ENCODE measurements at regions not wholly inside any gene's neighbourhood (a gene's known extent, or its start where the extent isn't known, plus 50 kb on each side); places are given as distances from the start of the nearest gene placed in this dataset.

- no peak for TF ChIP-seq SMC3 (IDR thresholded peaks at IDR 0.05; ENCODE audit: low read depth, low read length)
These were observed 587.8 kb upstream of the JAG1 start (continued) for GRCh38 chr20:11261533-11262000.

DNA sequence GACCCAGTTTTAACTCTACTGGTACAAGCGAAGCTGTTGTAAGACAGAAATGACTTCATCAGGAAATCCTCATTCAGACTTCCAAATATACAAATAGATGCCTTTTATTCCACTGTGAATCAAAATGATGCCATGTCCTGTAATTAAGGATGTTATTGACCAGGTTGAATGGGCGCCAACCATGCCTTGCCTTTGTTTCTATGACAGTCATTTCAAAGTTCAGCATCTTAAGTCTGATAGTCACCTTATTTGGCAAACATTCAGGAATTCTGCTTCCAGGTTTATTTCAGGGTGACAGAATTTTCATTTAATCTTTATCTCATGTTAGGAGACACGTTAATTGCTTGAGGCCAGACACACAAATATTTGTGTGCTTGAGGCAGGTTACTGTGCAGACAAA is 592.8 kb upstream of the JAG1 start:
- Histone ChIP-seq H3K4me2 (ENCODE audit: low read depth, low read length) (no peak overlapping the region), H3K4me3 (ENCODE audit: insufficient read depth, low read depth, low read length) (no peak overlapping the region), H3K9me3 (ENCODE audit: control insufficient read depth, insufficient read depth, low read length) (no peaks in the 10 kb centered on the region), H3K4me1 (ENCODE audit: control insufficient read depth, insufficient read depth, low read length) (peaks cover 8% of the 10 kb centered on the region), H4K8ac (ENCODE audit: low read depth in 2 of 2, low read length in 2 of 2) (peak overlapping the region in 1 of 2 experiments; percentile 67; a peak in 2 of 4 replicates), H3K4ac (ENCODE audit: low read depth, low read length) (peak overlapping the region; percentile 58; the same call in 1 of the 2 replicates), H2AK5ac (ENCODE audit: low read depth, low read length) (peak overlapping the region; percentile 94), H2BK5ac (ENCODE audit: low read depth, low read length, poor library complexity, severe bottlenecking) (peak overlapping the region; percentile 47), H3K9ac (ENCODE audit: low read depth, low read length) (no peak overlapping the region), H4K5ac (ENCODE audit: low read depth, low read length) (no peak overlapping the region), H3K18ac (ENCODE audit: low read depth, low read length) (peak overlapping the region; percentile 74; the same call in 1 of the 2 replicates), H2AFZ (replicated peaks; ENCODE audit: low read length, poor library complexity) (no peak overlapping the region), H4K91ac (ENCODE audit: insufficient read depth, low read depth, low read length) (no peak overlapping the region), H3K56ac (ENCODE audit: extremely low read depth, insufficient read depth, low read length) (0 out of 2 replicates have a peak overlapping the region, but pooled peaks have one; percentile 5), H2BK20ac (ENCODE audit: low read depth, low read length) (peak overlapping the region; percentile 70; the same call in 1 of the 2 replicates), H2BK120ac (ENCODE audit: low read depth, low read length) (peak overlapping the region; percentile 86; the same call in 1 of the 2 replicates), H3K27ac (ENCODE audit: insufficient read depth, low read length) (no peak overlapping the region), H3K14ac (replicated peaks; ENCODE audit: low read depth, low read length) (no peak overlapping the region; the same call in 1 of the 2 replicates), H3K23ac (ENCODE audit: low read depth, low read length) (no peak overlapping the region), H4K20me1 (ENCODE audit: insufficient read depth, low read length) (no peaks in the 10 kb centered on the region), H3K79me1 (ENCODE audit: low read depth in 1 of 2, low read length in 2 of 2) (0 out of 4 replicates have a peak, but pooled peaks cover 0 to 3% of the 10 kb centered on the region in 2 experiments), H3K27me3 (ENCODE audit: control insufficient read depth, insufficient read depth, low read length) (no peaks in the 10 kb centered on the region), H3K9me1 (ENCODE audit: insufficient read depth, low read length) (peaks cover 5% of the 10 kb centered on the region), H3K36me3 (ENCODE audit: control insufficient read depth, insufficient read depth, low read length) (no peaks in the 10 kb centered on the region), H2AK9ac (replicated peaks; ENCODE audit: low read depth, low read length, poor library complexity) (no peak overlapping the region), H2BK15ac (ENCODE audit: low read depth, low read length) (peak overlapping the region; percentile 79; the same call in 2 of the 3 replicates)
- peak; percentile 4 for DNase-seq
- no TSS peak for BruUV-seq (replicated peaks)
- in situ Hi-C loops (cut with MboI; ENCODE audit: low sequenced_read_pairs) (no loop called here), dilution Hi-C loops (cut with HindIII; ENCODE audit: low sequenced_read_pairs, unreplicated experiment) (no loop called here), intact Hi-C loops (cut with micrococcal nuclease) (loop anchor here (2.0 to 10.0 kb wide), 3 partner anchors 49 to 592 kb away; no protein-coding TSS in a partner anchor)
- CTCF ChIA-PET: interaction anchor here (1.0 kb wide), 1 partner anchor 583 kb away, joined by 3 read pairs; no protein-coding TSS in a partner anchor
- POLR2A ChIA-PET (ENCODE audit: unreplicated experiment): interaction anchor here (0.6 to 0.7 kb wide), 2 partner anchors 278 to 714 kb away, joined by 4 to 7 read pairs; no protein-coding TSS in a partner anchor
- ATAC-seq (ENCODE audit: low read depth): no peak
- no CpG with 5 or more reads among the region's 3 CpGs for WGBS, 2 experiments (ENCODE audit: extremely low coverage in 2 of 2, insufficient read length in 1 of 2)
- TF ChIP-seq POLR2A (IDR thresholded peaks at IDR 0.05; ENCODE audit: low read depth, low read length) (no peak), CHD1 (IDR thresholded peaks at IDR 0.05; ENCODE audit: low read depth, low read length) (no peak), RFX5 (IDR thresholded peaks at IDR 0.05; ENCODE audit: low read depth, low read length) (no peak), CEBPB (IDR thresholded peaks at IDR 0.05; ENCODE audit: low read depth, low read length) (no peak), RCOR1 (IDR thresholded peaks at IDR 0.05; ENCODE audit: insufficient replicate concordance, low read length) (no peak), MAZ (IDR thresholded peaks at IDR 0.05; ENCODE audit: borderline replicate concordance, low read depth, low read length) (no peak), NFE2L2 (IDR thresholded peaks at IDR 0.05; ENCODE audit: low read depth, low read length) (no peak), MXI1 (IDR thresholded peaks at IDR 0.05; ENCODE audit: borderline replicate concordance, low read depth, low read length) (no peak), ELK1 (IDR thresholded peaks at IDR 0.05; ENCODE audit: borderline replicate concordance, low read depth, low read length) (no peak), MAFK (IDR thresholded peaks at IDR 0.05; ENCODE audit: low read depth, low read length) (no peak), SMC3 (IDR thresholded peaks at IDR 0.05; ENCODE audit: low read depth, low read length) (no peak)
- TF ChIP-seq, protein P1, sequence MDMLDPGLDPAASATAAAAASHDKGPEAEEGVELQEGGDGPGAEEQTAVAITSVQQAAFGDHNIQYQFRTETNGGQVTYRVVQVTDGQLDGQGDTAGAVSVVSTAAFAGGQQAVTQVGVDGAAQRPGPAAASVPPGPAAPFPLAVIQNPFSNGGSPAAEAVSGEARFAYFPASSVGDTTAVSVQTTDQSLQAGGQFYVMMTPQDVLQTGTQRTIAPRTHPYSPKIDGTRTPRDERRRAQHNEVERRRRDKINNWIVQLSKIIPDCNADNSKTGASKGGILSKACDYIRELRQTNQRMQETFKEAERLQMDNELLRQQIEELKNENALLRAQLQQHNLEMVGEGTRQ (IDR thresholded peaks at IDR 0.05; ENCODE audit: low read depth, low read length): no peak
- TF ChIP-seq, protein P2, sequence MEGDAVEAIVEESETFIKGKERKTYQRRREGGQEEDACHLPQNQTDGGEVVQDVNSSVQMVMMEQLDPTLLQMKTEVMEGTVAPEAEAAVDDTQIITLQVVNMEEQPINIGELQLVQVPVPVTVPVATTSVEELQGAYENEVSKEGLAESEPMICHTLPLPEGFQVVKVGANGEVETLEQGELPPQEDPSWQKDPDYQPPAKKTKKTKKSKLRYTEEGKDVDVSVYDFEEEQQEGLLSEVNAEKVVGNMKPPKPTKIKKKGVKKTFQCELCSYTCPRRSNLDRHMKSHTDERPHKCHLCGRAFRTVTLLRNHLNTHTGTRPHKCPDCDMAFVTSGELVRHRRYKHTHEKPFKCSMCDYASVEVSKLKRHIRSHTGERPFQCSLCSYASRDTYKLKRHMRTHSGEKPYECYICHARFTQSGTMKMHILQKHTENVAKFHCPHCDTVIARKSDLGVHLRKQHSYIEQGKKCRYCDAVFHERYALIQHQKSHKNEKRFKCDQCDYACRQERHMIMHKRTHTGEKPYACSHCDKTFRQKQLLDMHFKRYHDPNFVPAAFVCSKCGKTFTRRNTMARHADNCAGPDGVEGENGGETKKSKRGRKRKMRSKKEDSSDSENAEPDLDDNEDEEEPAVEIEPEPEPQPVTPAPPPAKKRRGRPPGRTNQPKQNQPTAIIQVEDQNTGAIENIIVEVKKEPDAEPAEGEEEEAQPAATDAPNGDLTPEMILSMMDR (conservative IDR thresholded peaks at IDR 0.05; ENCODE audit: low read depth, low read length): no peak
